BLaER1 (cell line): ENCODE measurements at regions not wholly inside any gene's neighbourhood (a gene's known extent, or its start where the extent isn't known, plus 50 kb on each side); places are given as distances from the start of the nearest gene placed in this dataset.

Experiments
- H3K27ac ChIP-seq: shearing (Covaris generic); formaldehyde crosslinking; 2 replicates; pipeline ENCODE4 v1.8.1; 2022
- H3K27me3 ChIP-seq: shearing (Covaris generic); formaldehyde crosslinking; 2 replicates; pipeline ENCODE4 v1.8.1; 2022
- H3K36me3 ChIP-seq: shearing (Covaris generic); formaldehyde crosslinking; 2 replicates; pipeline ENCODE4 v1.8.1; 2022
- H3K4me1 ChIP-seq: shearing (Covaris generic); formaldehyde crosslinking; 2 replicates; pipeline ENCODE4 v1.8.1; 2022
- H3K4me2 ChIP-seq: shearing (Covaris generic); formaldehyde crosslinking; 2 replicates; pipeline ENCODE4 v1.8.1; 2022
- H3K4me3 ChIP-seq: shearing (Covaris generic); formaldehyde crosslinking; 2 replicates; pipeline ENCODE4 v1.8.1; 2022
- H3K9ac ChIP-seq: shearing (Covaris generic); formaldehyde crosslinking; 2 replicates; pipeline ENCODE4 v1.8.1; 2022
- H3K9me3 ChIP-seq: shearing (Covaris generic); formaldehyde crosslinking; 2 replicates; pipeline ENCODE4 v1.8.1; 2022
- H4K20me1 ChIP-seq: shearing (Covaris generic); formaldehyde crosslinking; 2 replicates; pipeline ENCODE4 v1.8.1; 2022
- Cebpa-rat ChIP-seq: shearing (Covaris generic); IDR thresholded peaks from 2 replicates; pipeline ENCODE4 v1.8.1; 2022

DNA sequence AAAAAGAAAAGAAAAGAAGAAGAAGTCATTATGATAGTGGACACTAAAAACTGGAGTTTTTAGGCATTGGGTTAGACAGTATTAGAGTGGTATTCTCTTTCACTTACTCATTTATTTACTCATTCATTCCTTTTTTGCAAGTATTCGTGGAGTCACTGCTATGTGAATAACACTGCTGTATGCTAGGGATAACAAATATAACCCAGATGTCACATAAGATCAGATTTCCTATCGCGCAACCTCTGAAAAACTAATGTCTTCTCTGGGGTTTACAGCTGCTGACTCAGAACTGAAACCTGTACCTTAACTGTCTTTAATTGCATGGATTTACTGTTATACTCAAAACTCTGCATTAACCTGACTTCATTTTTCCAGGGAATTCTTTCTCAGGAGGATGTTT, 353.7 kb downstream of the LRIG3 start:
- Histone ChIP-seq H3K4me1 (no peaks in the 10 kb centered on the region), H3K4me3 (no peak overlapping the region), H3K36me3 (no peaks in the 10 kb centered on the region), H3K27me3 (no peaks in the 10 kb centered on the region), H3K9me3 (no peaks in the 10 kb centered on the region), H4K20me1 (no peaks in the 10 kb centered on the region), H3K9ac (no peak overlapping the region), H3K4me2 (no peak overlapping the region), H3K27ac (no peak overlapping the region)
- TF ChIP-seq Cebpa-rat: no peak

DNA sequence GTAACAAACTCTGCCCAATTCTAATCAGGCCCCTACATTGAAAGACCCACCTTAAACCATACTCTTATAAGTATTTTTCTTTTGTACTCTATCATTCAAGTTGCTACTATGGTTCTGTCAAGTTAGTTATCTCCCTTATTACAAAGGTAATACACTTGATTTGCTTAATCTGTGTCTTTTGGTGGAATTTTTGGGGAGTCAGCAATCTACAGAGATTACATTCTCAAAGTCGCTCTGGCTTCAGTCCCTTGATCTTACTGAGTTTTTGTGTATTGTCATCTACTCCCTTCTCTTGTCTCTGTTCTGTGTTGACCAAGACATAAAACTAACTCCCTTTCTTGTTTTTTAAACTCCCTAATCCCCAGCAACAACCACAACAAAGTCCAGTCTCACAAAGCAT, 353.1 kb downstream of the LRIG3 start:
- no peaks in the 10 kb centered on the region for H3K27me3 ChIP-seq
- no peaks in the 10 kb centered on the region for H3K36me3 ChIP-seq
- no peak for TF ChIP-seq Cebpa-rat
- no peak overlapping the region for H3K9ac ChIP-seq
- H4K20me1 ChIP-seq: no peaks in the 10 kb centered on the region
- H3K4me1 ChIP-seq: no peaks in the 10 kb centered on the region
- no peak overlapping the region for H3K4me2 ChIP-seq
- H3K27ac ChIP-seq: no peak overlapping the region
- H3K9me3 ChIP-seq: no peaks in the 10 kb centered on the region
- no peak overlapping the region for H3K4me3 ChIP-seq

GRCh38 chr12:58570411-58570810, 349.9 kb downstream of the LRIG3 start:
- Histone ChIP-seq H3K9ac (no peak overlapping the region), H3K4me1 (no peaks in the 10 kb centered on the region), H3K36me3 (no peaks in the 10 kb centered on the region), H3K4me2 (no peak overlapping the region), H3K27me3 (no peaks in the 10 kb centered on the region), H4K20me1 (no peaks in the 10 kb centered on the region), H3K4me3 (no peak overlapping the region), H3K9me3 (no peaks in the 10 kb centered on the region), H3K27ac (no peak overlapping the region)
- no peak for TF ChIP-seq Cebpa-rat

DNA sequence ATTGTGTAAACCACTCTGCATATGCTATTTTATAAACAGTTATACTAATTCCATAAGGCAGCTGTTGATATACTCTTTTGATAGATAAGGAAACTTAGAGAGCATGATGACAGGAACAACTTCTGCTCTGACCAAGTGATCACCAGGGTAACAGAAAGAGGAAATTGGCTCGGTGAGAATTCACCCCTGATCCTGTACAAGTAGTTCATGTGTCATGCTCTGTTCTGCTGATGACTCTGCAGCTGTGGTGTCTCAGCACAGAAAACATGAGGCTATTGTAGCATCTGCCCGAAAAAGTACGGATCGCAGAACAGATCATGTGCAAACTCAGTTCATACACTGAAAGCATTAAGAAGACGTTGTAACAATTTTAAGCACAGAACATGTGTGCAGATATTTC, 345.0 kb downstream of the LRIG3 start:
- H4K20me1 ChIP-seq: no peaks in the 10 kb centered on the region
- H3K9me3 ChIP-seq: no peaks in the 10 kb centered on the region
- no peak overlapping the region for H3K4me3 ChIP-seq
- TF ChIP-seq Cebpa-rat: no peak
- no peaks in the 10 kb centered on the region for H3K4me1 ChIP-seq
- H3K4me2 ChIP-seq: no peak overlapping the region
- H3K9ac ChIP-seq: no peak overlapping the region
- no peaks in the 10 kb centered on the region for H3K36me3 ChIP-seq
- no peaks in the 10 kb centered on the region for H3K27me3 ChIP-seq
- no peak overlapping the region for H3K27ac ChIP-seq

- no peak for TF ChIP-seq Cebpa-rat
- H3K36me3 ChIP-seq: no peaks in the 10 kb centered on the region
- no peak overlapping the region for H3K4me3 ChIP-seq
- no peak overlapping the region for H3K9ac ChIP-seq
- H3K4me1 ChIP-seq: no peaks in the 10 kb centered on the region
- H3K4me2 ChIP-seq: no peak overlapping the region
- no peak overlapping the region for H3K27ac ChIP-seq
- no peaks in the 10 kb centered on the region for H3K27me3 ChIP-seq
- H4K20me1 ChIP-seq: no peaks in the 10 kb centered on the region
- H3K9me3 ChIP-seq: no peaks in the 10 kb centered on the region
These were observed 344.2 kb downstream of the LRIG3 start for GRCh38 chr12:58576081-58576480.

- H3K36me3 ChIP-seq: no peaks in the 10 kb centered on the region
- H3K4me2 ChIP-seq: no peak overlapping the region
- TF ChIP-seq Cebpa-rat: no peak
- no peak overlapping the region for H3K4me3 ChIP-seq
- no peaks in the 10 kb centered on the region for H3K9me3 ChIP-seq
- H4K20me1 ChIP-seq: no peaks in the 10 kb centered on the region
- no peak overlapping the region for H3K9ac ChIP-seq
- no peaks in the 10 kb centered on the region for H3K27me3 ChIP-seq
- no peak overlapping the region for H3K27ac ChIP-seq
- no peaks in the 10 kb centered on the region for H3K4me1 ChIP-seq
These were observed 343.4 kb downstream of the LRIG3 start for GRCh38 chr12:58576916-58577315.

DNA sequence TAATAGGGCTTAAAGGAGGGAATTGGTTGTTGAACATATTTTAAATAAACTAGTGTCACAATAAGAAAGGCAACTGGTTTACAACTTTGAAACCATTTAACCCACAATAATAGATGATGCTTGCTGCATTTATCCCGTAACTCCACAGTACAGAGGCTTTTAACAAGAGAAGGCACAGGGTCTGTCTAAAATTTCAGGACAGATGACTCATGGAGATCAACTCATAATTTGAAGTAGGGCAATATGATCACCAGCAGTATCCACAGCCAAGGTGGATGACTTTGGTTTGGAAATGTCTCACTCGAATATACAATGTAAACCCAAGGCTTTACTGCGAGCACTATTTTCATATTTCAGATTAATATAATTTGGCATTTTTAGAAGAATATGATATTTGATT, 340.2 kb downstream of the LRIG3 start:
- Histone ChIP-seq H3K36me3 (no peaks in the 10 kb centered on the region), H3K4me2 (no peak overlapping the region), H3K9me3 (no peaks in the 10 kb centered on the region), H3K4me3 (no peak overlapping the region), H4K20me1 (no peaks in the 10 kb centered on the region), H3K27me3 (no peaks in the 10 kb centered on the region), H3K4me1 (no peaks in the 10 kb centered on the region), H3K27ac (no peak overlapping the region), H3K9ac (no peak overlapping the region)
- TF ChIP-seq Cebpa-rat: no peak

- H3K4me1 ChIP-seq: no peaks in the 10 kb centered on the region
- H3K4me3 ChIP-seq: no peak overlapping the region
- no peak overlapping the region for H3K27ac ChIP-seq
These were observed 336.8 kb downstream of the LRIG3 start for GRCh38 chr12:58583529-58583928.

DNA sequence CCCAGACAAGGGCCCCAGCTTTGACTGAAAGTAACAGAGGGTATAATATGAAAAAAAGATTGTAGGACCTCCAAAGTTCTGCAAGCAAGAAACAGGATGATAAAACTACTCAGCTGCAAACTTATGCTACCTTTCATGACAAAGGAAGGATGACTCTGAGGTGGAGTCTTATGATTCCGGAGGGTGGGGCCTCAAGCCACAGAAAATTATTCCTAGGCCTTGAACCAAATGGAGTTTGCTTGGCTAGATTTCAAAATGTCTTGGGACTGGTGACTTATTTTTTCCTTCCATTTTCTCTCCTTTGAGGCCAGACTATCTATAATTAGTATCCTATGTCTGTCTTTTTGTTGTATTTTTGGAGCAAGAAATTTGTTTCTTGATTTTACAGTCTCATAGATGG, 336.4 kb downstream of the LRIG3 start:
- no peak for TF ChIP-seq Cebpa-rat
- no peak overlapping the region for H3K27ac ChIP-seq
- no peaks in the 10 kb centered on the region for H3K9me3 ChIP-seq
- no peak overlapping the region for H3K4me3 ChIP-seq
- H3K9ac ChIP-seq: no peak overlapping the region
- no peaks in the 10 kb centered on the region for H3K27me3 ChIP-seq
- H3K4me1 ChIP-seq: no peaks in the 10 kb centered on the region
- H3K36me3 ChIP-seq: no peaks in the 10 kb centered on the region
- no peaks in the 10 kb centered on the region for H4K20me1 ChIP-seq
- no peak overlapping the region for H3K4me2 ChIP-seq

More at GRCh38 chr12:58583529-58583928, 336.8 kb downstream of the LRIG3 start:
- H3K9ac ChIP-seq: no peak overlapping the region
- no peaks in the 10 kb centered on the region for H3K36me3 ChIP-seq
- H4K20me1 ChIP-seq: no peaks in the 10 kb centered on the region
- no peaks in the 10 kb centered on the region for H3K9me3 ChIP-seq
- TF ChIP-seq Cebpa-rat: no peak
- no peak overlapping the region for H3K4me2 ChIP-seq
- H3K27me3 ChIP-seq: no peaks in the 10 kb centered on the region

DNA sequence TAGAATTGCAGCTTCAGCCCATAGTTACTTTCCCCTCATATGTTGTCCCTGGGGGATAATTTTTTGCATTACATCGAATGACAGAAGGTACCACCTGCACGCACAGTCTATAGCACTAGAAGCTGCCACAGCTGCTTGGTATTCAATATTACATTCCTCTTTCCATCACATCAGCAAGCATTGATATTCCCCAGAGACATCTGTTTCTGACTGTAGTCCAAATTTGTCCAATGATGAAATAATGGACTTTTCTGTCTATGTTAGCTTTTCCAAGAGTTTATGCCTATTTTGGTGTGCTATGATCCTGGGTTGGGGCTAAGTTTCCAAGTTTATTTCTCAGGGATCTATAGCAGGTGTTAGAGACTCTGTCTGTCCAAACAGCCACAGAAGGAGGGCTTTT, 335.4 kb downstream of the LRIG3 start:
- no peak for TF ChIP-seq Cebpa-rat
- Histone ChIP-seq H3K4me2 (no peak overlapping the region), H3K4me1 (no peaks in the 10 kb centered on the region), H4K20me1 (no peaks in the 10 kb centered on the region), H3K4me3 (no peak overlapping the region), H3K27me3 (no peaks in the 10 kb centered on the region), H3K9ac (no peak overlapping the region), H3K36me3 (no peaks in the 10 kb centered on the region), H3K9me3 (no peaks in the 10 kb centered on the region), H3K27ac (no peak overlapping the region)

- no peaks in the 10 kb centered on the region for H3K27me3 ChIP-seq
- no peaks in the 10 kb centered on the region for H3K36me3 ChIP-seq
- TF ChIP-seq Cebpa-rat: no peak
- H3K9ac ChIP-seq: no peak overlapping the region
- H3K4me2 ChIP-seq: no peak overlapping the region
- no peaks in the 10 kb centered on the region for H3K9me3 ChIP-seq
- no peak overlapping the region for H3K27ac ChIP-seq
- no peaks in the 10 kb centered on the region for H4K20me1 ChIP-seq
- H3K4me3 ChIP-seq: no peak overlapping the region
- H3K4me1 ChIP-seq: no peaks in the 10 kb centered on the region
These were observed 333.5 kb downstream of the LRIG3 start for GRCh38 chr12:58586762-58587161.
